Liver (tissue), 8 donors: ENCODE measurements at regions not wholly inside any gene's neighbourhood (a gene's known extent, or its start where the extent isn't known, plus 50 kb on each side); places are given as distances from the start of the nearest gene placed in this dataset.

Experiments
- DNase-seq: peaks from one replicate; pipeline ENCODE4 v3.0.0-alpha.2; 2017; ENCODE audit warnings: low spot score
- H3K27ac ChIP-seq, 2 donors: one replicate each; pipeline ENCODE4 v1.7.0; 2013; ENCODE audit warnings: inconsistent platforms in 2 of 2, low read length in 2 of 2, control low read depth in 1 of 2, low read depth in 1 of 2, mild to moderate bottlenecking in 1 of 2
- H3K27me3 ChIP-seq, 4 donors: one replicate each; pipeline versions ENCODE4 v1.6.1 to v1.7.0; 2013; ENCODE audit warnings: low read length in 3 of 4, inconsistent platforms in 1 of 4, mild to moderate bottlenecking in 1 of 4, moderate library complexity in 1 of 4; ENCODE audit not compliant: control insufficient read depth in 4 of 4, insufficient read depth in 4 of 4
- H3K36me3 ChIP-seq, 4 donors: one replicate each; pipeline versions ENCODE4 v1.6.1 to v1.7.0; 2013; ENCODE audit warnings: low read length in 3 of 4, mild to moderate bottlenecking in 3 of 4, low read depth in 1 of 4, moderate library complexity in 1 of 4; ENCODE audit not compliant: control insufficient read depth in 4 of 4, insufficient read depth in 3 of 4
- H3K4me1 ChIP-seq, 4 donors: one replicate each; pipeline versions ENCODE4 v1.6.1 to v1.7.0; 2013; ENCODE audit warnings: low read length in 3 of 4, mild to moderate bottlenecking in 3 of 4, moderate library complexity in 1 of 4; ENCODE audit not compliant: control insufficient read depth in 4 of 4, insufficient read depth in 4 of 4
- H3K4me3 ChIP-seq, 3 donors: one replicate each; pipeline versions ENCODE4 v1.6.1 to v1.7.0; 2013; ENCODE audit warnings: low read length in 3 of 3, control low read depth in 1 of 3, low read depth in 1 of 3, mild to moderate bottlenecking in 1 of 3
- H3K9ac ChIP-seq, 2 donors: one replicate each; pipeline ENCODE4 v1.7.0; 2013; ENCODE audit warnings: low read length in 2 of 2, mild to moderate bottlenecking in 2 of 2, moderate library complexity in 2 of 2, control low read depth in 1 of 2, low read depth in 1 of 2
- H3K9me3 ChIP-seq, 4 donors: one replicate each; pipeline versions ENCODE4 v1.6.1 to v1.7.0; 2013; ENCODE audit warnings: low read length in 3 of 4; ENCODE audit not compliant: control insufficient read depth in 4 of 4
- CTCF ChIP-seq: fragments of 150-350 bp; IDR thresholded peaks from 2 replicates; pipeline ENCODE4 v1.5.1; 2017; ENCODE audit warnings: improper control_type of control experiment, low read depth, low read length; ENCODE audit not compliant: missing input control
- EGR1 ChIP-seq, 2 donors: IDR thresholded peaks; 2 replicates each; pipeline ENCODE4 v1.6.1; 2016 to 2018; ENCODE audit warnings: antibody characterized with exemption in 2 of 2, low read depth in 2 of 2
- FOXA1 ChIP-seq: IDR thresholded peaks from 2 replicates; pipeline ENCODE4 v1.6.1; 2016; ENCODE audit warnings: antibody characterized with exemption
- FOXA2 ChIP-seq: IDR thresholded peaks from 2 replicates; pipeline ENCODE4 v1.6.1; 2016; ENCODE audit warnings: antibody characterized with exemption
- GABPA ChIP-seq, 2 donors: IDR thresholded peaks in 1 of 2; conservative IDR thresholded peaks in 1 of 2; 2 replicates each; pipeline ENCODE4 v1.6.1; 2016; ENCODE audit warnings: antibody characterized with exemption in 2 of 2, mild to moderate bottlenecking in 1 of 2, moderate library complexity in 1 of 2
- HNF4A ChIP-seq, 2 donors: conservative IDR thresholded peaks; 2 replicates each; pipeline ENCODE4 v1.6.1; 2016; ENCODE audit warnings: antibody characterized with exemption in 2 of 2, mild to moderate bottlenecking in 2 of 2
- HNF4G ChIP-seq: IDR thresholded peaks from 2 replicates; pipeline ENCODE4 v1.6.1; 2016; ENCODE audit warnings: antibody characterized with exemption
- JUND ChIP-seq, 2 donors: IDR thresholded peaks; 2 replicates each; pipeline ENCODE4 v1.6.1; 2016; ENCODE audit warnings: antibody characterized with exemption in 2 of 2
- MAX ChIP-seq: IDR thresholded peaks from 2 replicates; pipeline ENCODE4 v1.6.1; 2016; ENCODE audit warnings: antibody characterized with exemption
- NR2F2 ChIP-seq: IDR thresholded peaks from 2 replicates; pipeline ENCODE4 v1.6.1; 2016; ENCODE audit warnings: antibody characterized with exemption
- RAD21 ChIP-seq, 2 donors: IDR thresholded peaks; 2 replicates each; pipeline ENCODE4 v1.6.1; 2016; ENCODE audit warnings: antibody characterized with exemption in 2 of 2, mild to moderate bottlenecking in 2 of 2
- RXRA ChIP-seq, 2 donors: IDR thresholded peaks; 2 replicates each; pipeline ENCODE4 v1.6.1; 2017 to 2018; ENCODE audit warnings: antibody characterized with exemption in 2 of 2, mild to moderate bottlenecking in 1 of 2
- SP1 ChIP-seq: IDR thresholded peaks from 2 replicates; pipeline ENCODE4 v1.6.1; 2018; ENCODE audit warnings: antibody characterized with exemption, mild to moderate bottlenecking
- TAF1 ChIP-seq: conservative IDR thresholded peaks from 2 replicates; pipeline ENCODE4 v1.6.1; 2016; ENCODE audit warnings: antibody characterized with exemption, mild to moderate bottlenecking
- YY1 ChIP-seq: IDR thresholded peaks from 2 replicates; pipeline ENCODE4 v1.6.1; 2016; ENCODE audit warnings: antibody characterized with exemption, mild to moderate bottlenecking
- ZBTB33 ChIP-seq: IDR thresholded peaks from 2 replicates; pipeline ENCODE4 v1.6.1; 2016; ENCODE audit warnings: antibody characterized with exemption
- WGBS: extraction: QIAGEN DNeasy Blood & Tissue Kit; methylation state at CpG from one replicate; pipeline ENCODE4 v1.1.7; 2013; 5-methylcytosine and 5-hydroxymethylcytosine counted together
- TF ChIP-seq, protein P1 (sequence below): IDR thresholded peaks from 2 replicates; pipeline ENCODE4 v1.6.1; 2016; ENCODE audit warnings: antibody characterized with exemption
- TF ChIP-seq, protein P2 (sequence below): IDR thresholded peaks from 2 replicates; pipeline ENCODE4 v1.6.1; 2016; ENCODE audit warnings: antibody characterized with exemption, mild to moderate bottlenecking
- donor health status: healthy.
- donor health status: healthy.
- donor health status: healthy.
- donor health status: healthy.
- donor health status: healthy.

GRCh38 chr10:36066850-36067249 lies 424.8 kb upstream of the FZD8 start:
- H3K36me3 ChIP-seq = no peaks in the 10 kb centered on the region
- 90% methylated on average over 3 of the region's 3 CpGs for WGBS
- DNase-seq = no peak
- TF ChIP-seq MAX = no peak
- TF ChIP-seq NR2F2 = no peak
- TF ChIP-seq YY1 = no peak
- TF ChIP-seq HNF4A (conservative IDR thresholded peaks at IDR 0.05) = no peak
- TF ChIP-seq RXRA (IDR thresholded peaks at IDR 0.05) = no peak
- TF ChIP-seq EGR1 (IDR thresholded peaks at IDR 0.05; ENCODE audit: low read depth in 2 of 2) = no peak
- TF ChIP-seq FOXA2 = no peak
- TF ChIP-seq GABPA (IDR thresholded peaks at IDR 0.05 in 1 of 2, conservative IDR thresholded peaks at IDR 0.05 in 1 of 2) = no peak
- no peak for TF ChIP-seq JUND (IDR thresholded peaks at IDR 0.05)
- TF ChIP-seq, protein P1, sequence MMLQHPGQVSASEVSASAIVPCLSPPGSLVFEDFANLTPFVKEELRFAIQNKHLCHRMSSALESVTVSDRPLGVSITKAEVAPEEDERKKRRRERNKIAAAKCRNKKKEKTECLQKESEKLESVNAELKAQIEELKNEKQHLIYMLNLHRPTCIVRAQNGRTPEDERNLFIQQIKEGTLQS = no peak
- TF ChIP-seq FOXA1 = no peak
- TF ChIP-seq TAF1 = no peak
- no peak for TF ChIP-seq RAD21 (IDR thresholded peaks at IDR 0.05)
- no peak for TF ChIP-seq ZBTB33
- no peak for TF ChIP-seq SP1
- TF ChIP-seq HNF4G = no peak
- no peak overlapping the region for H3K9ac ChIP-seq
- no peak overlapping the region for H3K27ac ChIP-seq
- no peaks in the 10 kb centered on the region for H3K27me3 ChIP-seq
- peak overlapping the region in 2 of 3 donors; percentile 5 to 18 for H3K4me3 ChIP-seq
- peaks cover 5 to 15% (median 12%) of the 10 kb centered on the region in 4 donors for H3K9me3 ChIP-seq
- H3K4me1 ChIP-seq = no peaks in the 10 kb centered on the region

GRCh38 chr10:36066102-36066501 lies 424.0 kb upstream of the FZD8 start:
- H3K4me3 ChIP-seq = no peak overlapping the region
- no peak overlapping the region for H3K9ac ChIP-seq
- no peak for TF ChIP-seq FOXA1
- TF ChIP-seq TAF1 = no peak
- H3K27ac ChIP-seq = no peak overlapping the region
- no peak for DNase-seq
- 94% methylated on average over 2 of the region's 2 CpGs for WGBS
- H3K36me3 ChIP-seq = no peaks in the 10 kb centered on the region
- no peaks in the 10 kb centered on the region for H3K27me3 ChIP-seq
- peaks cover 5 to 15% (median 12%) of the 10 kb centered on the region in 4 donors for H3K9me3 ChIP-seq
- no peaks in the 10 kb centered on the region for H3K4me1 ChIP-seq

GRCh38 chr10:36063396-36063795 lies 421.3 kb upstream of the FZD8 start:
- DNase-seq = no peak
- H3K4me3 ChIP-seq = no peak overlapping the region
- H3K36me3 ChIP-seq = no peaks in the 10 kb centered on the region
- no peak overlapping the region for H3K27ac ChIP-seq
- H3K9ac ChIP-seq = no peak overlapping the region
- TF ChIP-seq RAD21 (IDR thresholded peaks at IDR 0.05) = no peak
- TF ChIP-seq RXRA (IDR thresholded peaks at IDR 0.05) = no peak
- no peak for TF ChIP-seq CTCF
- TF ChIP-seq GABPA (IDR thresholded peaks at IDR 0.05 in 1 of 2, conservative IDR thresholded peaks at IDR 0.05 in 1 of 2) = no peak
- no peak for TF ChIP-seq HNF4G
- TF ChIP-seq, protein P2, sequence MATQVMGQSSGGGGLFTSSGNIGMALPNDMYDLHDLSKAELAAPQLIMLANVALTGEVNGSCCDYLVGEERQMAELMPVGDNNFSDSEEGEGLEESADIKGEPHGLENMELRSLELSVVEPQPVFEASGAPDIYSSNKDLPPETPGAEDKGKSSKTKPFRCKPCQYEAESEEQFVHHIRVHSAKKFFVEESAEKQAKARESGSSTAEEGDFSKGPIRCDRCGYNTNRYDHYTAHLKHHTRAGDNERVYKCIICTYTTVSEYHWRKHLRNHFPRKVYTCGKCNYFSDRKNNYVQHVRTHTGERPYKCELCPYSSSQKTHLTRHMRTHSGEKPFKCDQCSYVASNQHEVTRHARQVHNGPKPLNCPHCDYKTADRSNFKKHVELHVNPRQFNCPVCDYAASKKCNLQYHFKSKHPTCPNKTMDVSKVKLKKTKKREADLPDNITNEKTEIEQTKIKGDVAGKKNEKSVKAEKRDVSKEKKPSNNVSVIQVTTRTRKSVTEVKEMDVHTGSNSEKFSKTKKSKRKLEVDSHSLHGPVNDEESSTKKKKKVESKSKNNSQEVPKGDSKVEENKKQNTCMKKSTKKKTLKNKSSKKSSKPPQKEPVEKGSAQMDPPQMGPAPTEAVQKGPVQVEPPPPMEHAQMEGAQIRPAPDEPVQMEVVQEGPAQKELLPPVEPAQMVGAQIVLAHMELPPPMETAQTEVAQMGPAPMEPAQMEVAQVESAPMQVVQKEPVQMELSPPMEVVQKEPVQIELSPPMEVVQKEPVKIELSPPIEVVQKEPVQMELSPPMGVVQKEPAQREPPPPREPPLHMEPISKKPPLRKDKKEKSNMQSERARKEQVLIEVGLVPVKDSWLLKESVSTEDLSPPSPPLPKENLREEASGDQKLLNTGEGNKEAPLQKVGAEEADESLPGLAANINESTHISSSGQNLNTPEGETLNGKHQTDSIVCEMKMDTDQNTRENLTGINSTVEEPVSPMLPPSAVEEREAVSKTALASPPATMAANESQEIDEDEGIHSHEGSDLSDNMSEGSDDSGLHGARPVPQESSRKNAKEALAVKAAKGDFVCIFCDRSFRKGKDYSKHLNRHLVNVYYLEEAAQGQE = no peak
- no peak for TF ChIP-seq SP1
- TF ChIP-seq EGR1 (IDR thresholded peaks at IDR 0.05; ENCODE audit: low read depth in 2 of 2) = no peak
- no peak for TF ChIP-seq HNF4A (conservative IDR thresholded peaks at IDR 0.05)
- no peak for TF ChIP-seq FOXA2
- no peak for TF ChIP-seq YY1
- TF ChIP-seq, protein P1 = no peak
- WGBS = 89% methylated on average over 7 of the region's 7 CpGs
- H3K9me3 ChIP-seq = peaks cover 5 to 15% (median 12%) of the 10 kb centered on the region in 4 donors
- H3K4me1 ChIP-seq = no peaks in the 10 kb centered on the region
- no peaks in the 10 kb centered on the region for H3K27me3 ChIP-seq
